Mesendoderm (in vitro differentiated cells): ENCODE measurements at regions not wholly inside any gene's neighbourhood (a gene's known extent, or its start where the extent isn't known, plus 50 kb on each side); places are given as distances from the start of the nearest gene placed in this dataset.

Experiments
- DNase-seq: peaks from one replicate; pipeline ENCODE4 v3.0.0; 2013
- H2AK5ac ChIP-seq: 2 replicates; pipeline ENCODE4 v1.6.1; 2013; ENCODE audit warnings: low read length, inconsistent platforms
- H2BK120ac ChIP-seq: 2 replicates; pipeline ENCODE4 v1.6.1; 2013; ENCODE audit warnings: low read depth, mild to moderate bottlenecking, low read length, moderate library complexity, mixed read lengths
- H2BK15ac ChIP-seq: replicated peaks from 2 replicates; pipeline ENCODE4 v1.6.1; 2013; ENCODE audit warnings: low read depth, mild to moderate bottlenecking, moderate library complexity
- H2BK5ac ChIP-seq: 2 replicates; pipeline ENCODE4 v1.6.1; 2013; ENCODE audit warnings: low read length, inconsistent platforms
- H3K18ac ChIP-seq: 2 replicates; pipeline ENCODE4 v1.6.1; 2013; ENCODE audit warnings: mild to moderate bottlenecking, low read length, mixed read lengths
- H3K23ac ChIP-seq: one replicate; pipeline ENCODE4 v1.6.1; 2013; ENCODE audit warnings: low read length
- H3K27ac ChIP-seq: 2 replicates; pipeline ENCODE4 v1.5.1; 2013; ENCODE audit warnings: low read depth, mild to moderate bottlenecking, inconsistent platforms, low read length, moderate library complexity
- H3K27me3 ChIP-seq: 2 replicates; pipeline ENCODE4 v1.6.1; 2013; ENCODE audit warnings: low read length, control low read depth, mild to moderate bottlenecking, inconsistent platforms; ENCODE audit not compliant: insufficient read depth, poor library complexity
- H3K36me3 ChIP-seq: 2 replicates; pipeline ENCODE4 v1.6.1; 2013; ENCODE audit warnings: low read length, inconsistent platforms; ENCODE audit not compliant: control insufficient read depth, insufficient read depth
- H3K4ac ChIP-seq: one replicate; pipeline ENCODE4 v1.6.1; 2013; ENCODE audit warnings: low read depth, mild to moderate bottlenecking, low read length, moderate library complexity
- H3K4me1 ChIP-seq: 2 replicates; pipeline ENCODE4 v1.6.1; 2013; ENCODE audit warnings: low read depth, low read length, inconsistent platforms; ENCODE audit not compliant: control insufficient read depth
- H3K4me2 ChIP-seq: 2 replicates; pipeline ENCODE4 v1.6.1; 2013; ENCODE audit warnings: low read length
- H3K4me3 ChIP-seq: 2 replicates; pipeline ENCODE4 v1.5.1; 2013; ENCODE audit warnings: mild to moderate bottlenecking, low read length
- H3K56ac ChIP-seq: one replicate; pipeline ENCODE4 v1.6.1; 2013; ENCODE audit warnings: low read length
- H3K79me1 ChIP-seq: 2 replicates; pipeline ENCODE4 v1.6.1; 2013; ENCODE audit warnings: low read length, inconsistent platforms
- H3K79me2 ChIP-seq: 2 replicates; pipeline ENCODE4 v1.6.1; 2013; ENCODE audit warnings: mild to moderate bottlenecking, low read length; ENCODE audit not compliant: control insufficient read depth, insufficient read depth
- H3K9ac ChIP-seq: 2 replicates; pipeline ENCODE4 v1.6.1; 2013; ENCODE audit warnings: low read length, inconsistent platforms
- H4K5ac ChIP-seq: one replicate; pipeline ENCODE4 v1.6.1; 2013; ENCODE audit warnings: low read length
- H4K8ac ChIP-seq: one replicate; pipeline ENCODE4 v1.6.1; 2013; ENCODE audit warnings: low read depth, mild to moderate bottlenecking, control low read depth, low read length, moderate library complexity
- WGBS: extraction: QIAGEN DNeasy Blood & Tissue Kit; methylation state at CpG from one replicate; pipeline ENCODE4 v1.1.7; 2013; ENCODE audit warnings: low lambda C conversion rate, missing lambda C conversion rate; ENCODE audit not compliant: insufficient coverage; ENCODE audit errors: extremely low coverage; 5-methylcytosine and 5-hydroxymethylcytosine counted together

DNA sequence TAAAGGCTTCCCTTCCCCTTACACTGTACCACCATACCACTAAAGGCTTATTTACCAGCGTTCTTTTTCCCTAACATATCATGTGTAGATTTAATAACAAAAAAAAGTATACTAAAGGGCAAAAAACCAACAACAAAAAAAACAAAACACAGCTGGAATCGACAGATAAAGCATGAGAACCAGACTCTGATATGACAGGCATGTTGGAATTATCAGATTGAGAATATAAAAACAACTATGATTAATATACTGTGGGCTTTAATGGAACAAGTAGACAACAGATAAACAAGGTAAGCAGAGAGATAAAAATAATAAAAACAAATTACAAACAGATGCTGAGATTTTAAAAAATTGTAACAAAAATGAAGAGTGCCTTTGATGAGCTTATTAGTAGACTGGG is 754.1 kb upstream of the MDGA2 start:
- WGBS, result no CpG with 5 or more reads among the region's 2 CpGs
- no peaks in the 10 kb centered on the region for H3K36me3 ChIP-seq
- H3K79me1 ChIP-seq, result no peaks in the 10 kb centered on the region
- no peak overlapping the region for H4K5ac ChIP-seq
- no peaks in the 10 kb centered on the region for H3K27me3 ChIP-seq
- H2AK5ac ChIP-seq, result no peak overlapping the region
- no peak overlapping the region for H4K8ac ChIP-seq
- H2BK5ac ChIP-seq, result no peak overlapping the region
- no peak overlapping the region for H3K4ac ChIP-seq
- H3K9ac ChIP-seq, result no peak overlapping the region
- no peak overlapping the region for H2BK120ac ChIP-seq
- H3K18ac ChIP-seq, result no peak overlapping the region
- no peak overlapping the region for H3K56ac ChIP-seq
- DNase-seq, result no peak
- no peaks in the 10 kb centered on the region for H3K4me1 ChIP-seq
- no peaks in the 10 kb centered on the region for H3K79me2 ChIP-seq
- H3K4me2 ChIP-seq, result no peak overlapping the region
- no peak overlapping the region for H3K4me3 ChIP-seq
- H2BK15ac ChIP-seq, result no peak overlapping the region
- H3K27ac ChIP-seq, result no peak overlapping the region
- H3K23ac ChIP-seq, result no peak overlapping the region

DNA sequence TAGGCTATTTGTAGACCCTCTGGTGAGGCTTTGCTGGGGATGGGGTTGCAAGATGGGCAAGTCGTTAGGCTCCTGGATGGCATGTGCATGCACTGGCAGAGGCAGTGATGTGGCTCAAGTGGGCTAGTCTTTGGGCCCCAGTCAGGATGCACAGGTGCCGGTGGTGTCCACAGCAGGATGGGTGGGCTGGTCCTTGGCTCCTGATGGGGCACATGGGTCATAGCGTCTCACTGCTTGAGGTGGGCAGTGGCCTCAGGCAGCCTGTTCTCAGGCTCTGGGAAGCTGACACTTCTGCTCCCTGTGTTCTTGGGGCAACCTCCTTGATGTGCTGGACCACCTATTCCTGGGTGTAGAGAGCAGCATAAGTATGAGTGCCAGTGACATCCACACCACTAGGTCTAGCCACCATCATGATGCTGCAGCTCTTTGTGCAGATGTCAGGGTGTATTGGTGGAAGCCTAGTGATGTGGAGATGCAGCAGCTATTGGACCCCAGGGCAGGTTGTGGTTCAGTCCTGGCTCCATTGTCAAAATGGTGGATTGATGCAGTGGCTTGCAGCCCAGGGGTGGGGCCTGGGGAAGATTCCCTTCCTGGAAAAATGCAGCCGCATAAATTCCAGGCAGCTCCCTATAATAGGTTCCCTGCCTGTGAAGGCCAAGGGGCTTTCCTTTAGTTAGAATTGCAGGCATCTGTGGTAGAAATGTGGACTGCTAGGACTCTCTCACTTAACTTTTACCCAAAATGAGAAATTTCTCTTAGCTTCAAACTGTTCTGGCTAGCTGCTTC is 742.5 kb upstream of the MDGA2 start:
- Histone ChIP-seq H3K4me1 (no peaks in the 10 kb centered on the region), H3K36me3 (no peaks in the 10 kb centered on the region), H2BK15ac (no peak overlapping the region), H3K27me3 (no peaks in the 10 kb centered on the region), H3K4me2 (no peak overlapping the region), H3K79me2 (no peaks in the 10 kb centered on the region), H4K5ac (no peak overlapping the region), H3K79me1 (no peaks in the 10 kb centered on the region), H3K9ac (no peak overlapping the region), H2AK5ac (no peak overlapping the region), H3K23ac (no peak overlapping the region), H4K8ac (no peak overlapping the region), H2BK5ac (no peak overlapping the region), H3K27ac (no peak overlapping the region), H3K18ac (no peak overlapping the region), H3K4me3 (no peak overlapping the region), H2BK120ac (no peak overlapping the region), H3K4ac (no peak overlapping the region), H3K56ac (no peak overlapping the region)
- DNase-seq, result peak; percentile 39
- WGBS, result no CpG with 5 or more reads among the region's 4 CpGs

DNA sequence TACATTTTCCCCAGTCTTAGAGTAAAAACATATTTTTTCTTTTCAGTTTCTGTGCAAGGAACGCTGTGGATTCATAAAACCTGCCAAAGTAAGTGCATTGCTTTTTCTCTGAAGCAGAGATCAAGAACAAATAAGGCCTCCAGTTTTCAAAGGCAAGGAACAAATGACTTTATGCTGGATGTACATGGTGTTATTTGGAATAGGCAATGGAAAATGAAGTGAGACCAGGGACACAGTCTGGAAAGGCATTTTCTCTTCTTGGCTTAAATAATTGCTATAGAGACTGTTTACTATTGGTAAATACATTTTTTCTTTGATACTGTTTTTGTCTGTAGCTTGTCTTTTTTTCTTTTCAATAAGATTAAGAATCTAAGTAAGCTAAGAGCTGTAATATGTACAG is 725.9 kb upstream of the MDGA2 start:
- Histone ChIP-seq H3K36me3 (no peaks in the 10 kb centered on the region), H3K4ac (no peak overlapping the region), H2BK5ac (no peak overlapping the region), H3K79me2 (no peaks in the 10 kb centered on the region), H2BK120ac (no peak overlapping the region), H4K5ac (no peak overlapping the region), H3K27ac (no peak overlapping the region), H2AK5ac (no peak overlapping the region), H3K27me3 (no peaks in the 10 kb centered on the region), H3K4me1 (no peaks in the 10 kb centered on the region), H4K8ac (no peak overlapping the region), H3K4me2 (no peak overlapping the region), H3K56ac (no peak overlapping the region), H3K18ac (no peak overlapping the region), H2BK15ac (no peak overlapping the region), H3K23ac (no peak overlapping the region), H3K79me1 (no peaks in the 10 kb centered on the region), H3K9ac (no peak overlapping the region), H3K4me3 (no peak overlapping the region)
- WGBS, result no CpG with 5 or more reads among the region's 1 CpG
- DNase-seq, result no peak

DNA sequence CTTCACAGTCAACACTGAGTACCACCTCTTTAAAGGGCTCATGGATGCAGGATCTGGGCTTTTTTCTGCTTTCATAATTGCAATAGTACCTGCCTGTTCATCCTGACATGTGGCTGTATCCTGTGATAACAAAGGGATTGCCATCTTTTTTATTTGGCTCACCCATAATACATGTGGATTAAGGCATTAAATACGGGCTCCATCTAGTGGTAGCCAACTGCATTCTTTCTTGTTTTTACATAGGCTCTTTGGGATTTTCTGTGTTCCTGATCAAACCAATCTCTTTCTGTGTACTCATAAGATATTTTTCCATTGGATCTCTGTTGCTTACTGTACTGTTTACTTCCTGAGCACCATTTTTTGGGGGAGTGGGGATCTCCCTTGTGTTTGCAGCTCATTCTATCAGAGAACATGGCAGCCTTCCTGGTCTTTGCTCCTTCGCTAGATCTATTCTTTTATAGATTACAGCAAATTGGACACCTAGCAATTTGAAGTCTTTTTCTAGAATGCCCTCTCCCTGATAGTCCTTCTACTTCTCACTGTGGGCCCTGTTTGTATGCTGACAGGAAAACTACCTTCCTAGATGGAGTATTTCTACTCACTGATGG is 723.4 kb upstream of the MDGA2 start:
- Histone ChIP-seq H2AK5ac (no peak overlapping the region), H3K23ac (no peak overlapping the region), H2BK5ac (no peak overlapping the region), H3K27me3 (no peaks in the 10 kb centered on the region), H4K5ac (no peak overlapping the region), H3K36me3 (no peaks in the 10 kb centered on the region), H3K27ac (no peak overlapping the region), H3K4me2 (no peak overlapping the region), H3K4me1 (no peaks in the 10 kb centered on the region), H3K79me1 (no peaks in the 10 kb centered on the region), H3K79me2 (no peaks in the 10 kb centered on the region), H3K4ac (no peak overlapping the region), H3K4me3 (no peak overlapping the region), H2BK120ac (peak overlapping the region; percentile 28), H4K8ac (no peak overlapping the region), H3K9ac (no peak overlapping the region), H3K56ac (no peak overlapping the region), H3K18ac (peak overlapping the region; percentile 97), H2BK15ac (peak overlapping the region; percentile 98)
- WGBS, result no CpG with 5 or more reads among the region's 2 CpGs
- peak; percentile 78 for DNase-seq

DNA sequence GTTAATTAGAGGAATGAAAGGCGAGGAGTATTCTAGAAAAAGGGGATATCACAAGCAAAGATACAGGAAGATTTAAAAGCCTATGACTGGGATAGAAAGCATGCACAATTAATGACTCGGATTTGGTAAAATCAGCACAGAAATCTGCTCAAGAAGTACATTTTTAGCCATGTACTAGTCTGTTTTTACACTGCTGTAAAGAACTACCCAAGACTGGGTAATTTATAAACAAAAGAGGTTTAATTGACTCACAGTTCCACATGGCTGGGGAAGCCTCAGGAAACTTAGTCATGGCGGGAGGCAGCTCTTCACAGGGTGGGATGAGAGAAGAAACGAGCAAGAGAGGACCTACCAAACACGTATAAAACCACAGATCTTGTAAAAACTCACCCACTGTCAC is 716.3 kb upstream of the MDGA2 start:
- no peak overlapping the region for H2BK120ac ChIP-seq
- H3K4me1 ChIP-seq, result peaks cover 2% of the 10 kb centered on the region
- no peaks in the 10 kb centered on the region for H3K36me3 ChIP-seq
- no peak overlapping the region for H2BK5ac ChIP-seq
- no peaks in the 10 kb centered on the region for H3K79me1 ChIP-seq
- H3K79me2 ChIP-seq, result no peaks in the 10 kb centered on the region
- no peaks in the 10 kb centered on the region for H3K27me3 ChIP-seq
- H4K8ac ChIP-seq, result no peak overlapping the region
- no peak overlapping the region for H3K4me3 ChIP-seq
- H3K9ac ChIP-seq, result no peak overlapping the region
- H2BK15ac ChIP-seq, result no peak overlapping the region
- H3K56ac ChIP-seq, result no peak overlapping the region
- H2AK5ac ChIP-seq, result no peak overlapping the region
- no peak overlapping the region for H3K4me2 ChIP-seq
- no peak overlapping the region for H3K23ac ChIP-seq
- H4K5ac ChIP-seq, result no peak overlapping the region
- H3K27ac ChIP-seq, result no peak overlapping the region
- DNase-seq, result no peak
- no peak overlapping the region for H3K4ac ChIP-seq
- no peak overlapping the region for H3K18ac ChIP-seq
- no CpG with 5 or more reads among the region's 5 CpGs for WGBS
